HG02973 (cell line): ENCODE measurements at regions not wholly inside any gene's neighbourhood (a gene's known extent, or its start where the extent isn't known, plus 50 kb on each side); places are given as distances from the start of the nearest gene placed in this dataset.

Source experiments
- ATAC-seq: cut with Tn5 transposase; IDR thresholded peaks from one replicate; pipeline ENCODE4 v1.9.1; 2021; ENCODE audit warnings: moderate library complexity; ENCODE audit not compliant: unreplicated experiment

GRCh38 chr5:165631235-165631634, 2125.8 kb downstream of the MAT2B start:
- no peak for ATAC-seq

DNA sequence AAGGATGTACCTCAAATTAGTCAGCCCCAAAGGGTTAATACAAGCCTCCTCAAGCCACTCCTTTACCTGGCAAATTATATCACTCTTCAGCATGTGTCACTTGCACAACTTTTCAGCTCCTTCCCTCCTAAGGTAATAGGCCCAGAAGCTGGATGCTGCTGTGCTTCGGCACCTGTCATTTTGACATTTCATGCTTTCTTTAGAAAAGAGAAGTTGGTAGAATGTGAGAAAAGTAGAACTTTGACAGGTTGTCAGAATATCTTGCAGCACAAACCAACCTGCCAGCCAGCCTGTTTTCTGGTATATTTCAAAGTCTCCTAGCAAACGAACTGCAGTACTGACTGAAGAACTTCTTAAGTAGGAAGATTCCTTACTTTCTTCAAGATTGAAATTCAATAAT, 2136.9 kb downstream of the MAT2B start:
- no peak for ATAC-seq

- ATAC-seq, result no peak
Measured at GRCh38 chr5:165665735-165666400, 2160.4 kb downstream of the MAT2B start.

- no peak for ATAC-seq
Measured at GRCh38 chr5:165673499-165673898, 2168.1 kb downstream of the MAT2B start.

DNA sequence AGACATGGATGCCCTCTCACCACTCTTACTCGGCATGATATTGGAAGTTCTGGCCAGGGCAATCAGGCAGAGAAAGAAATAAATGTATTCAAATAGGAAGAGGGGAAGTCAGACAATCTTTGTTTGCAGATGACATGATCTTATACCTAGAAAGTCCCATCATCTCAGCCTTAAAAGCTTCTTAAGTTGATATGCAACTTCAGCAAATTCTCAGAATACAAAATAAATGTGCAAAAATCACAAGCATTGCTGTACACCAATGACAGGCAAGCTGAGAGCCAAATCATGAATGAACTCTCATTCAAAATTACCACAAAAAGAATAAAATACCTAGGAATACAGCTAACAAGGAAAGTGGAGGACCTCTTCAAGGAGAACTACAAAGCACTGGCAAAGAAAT, 2190.4 kb downstream of the MAT2B start:
- ATAC-seq, result no peak

GRCh38 chr5:165705960-165706359, 2200.5 kb downstream of the MAT2B start:
- ATAC-seq, result no peak

DNA sequence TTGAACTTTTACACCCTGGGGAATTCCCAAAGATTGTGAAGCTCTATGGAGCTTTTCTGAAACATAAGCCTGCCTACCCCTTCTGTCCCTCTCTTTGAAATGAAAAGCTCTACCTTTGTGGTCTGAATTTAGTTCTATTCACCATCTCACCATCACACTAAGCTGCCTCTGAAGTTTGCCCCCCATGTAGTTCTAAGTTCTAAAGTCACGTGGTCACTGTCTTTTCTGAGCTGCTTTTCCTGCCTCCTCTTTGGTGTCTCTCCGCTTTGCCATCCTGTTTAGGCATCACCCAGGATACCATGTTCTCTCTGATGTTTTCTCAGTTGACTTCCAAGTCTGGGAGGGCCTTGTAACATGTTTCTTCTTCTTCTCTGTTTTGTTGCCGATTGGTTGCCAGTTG, 2206.6 kb downstream of the MAT2B start:
- ATAC-seq, result no peak

DNA sequence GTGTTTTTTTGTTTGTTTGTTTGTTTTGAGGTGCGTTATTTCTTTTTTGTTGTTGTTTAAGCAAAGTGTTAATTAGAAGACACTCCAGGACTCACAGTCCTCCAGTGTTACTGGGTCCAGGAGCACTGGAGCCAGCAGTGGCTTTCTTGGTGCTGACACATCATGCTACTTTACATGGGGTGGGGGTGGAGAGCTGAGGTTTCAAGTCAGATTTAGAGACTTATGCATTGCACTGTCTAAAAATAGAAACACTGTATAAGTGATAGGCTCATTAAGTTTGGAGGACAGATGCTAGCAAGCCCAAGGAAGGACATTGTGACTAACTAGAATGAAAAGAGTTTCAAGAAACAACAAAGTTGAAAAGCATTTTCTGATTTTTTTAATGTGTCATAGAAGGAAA, 2209.2 kb downstream of the MAT2B start:
- ATAC-seq, result no peak

DNA sequence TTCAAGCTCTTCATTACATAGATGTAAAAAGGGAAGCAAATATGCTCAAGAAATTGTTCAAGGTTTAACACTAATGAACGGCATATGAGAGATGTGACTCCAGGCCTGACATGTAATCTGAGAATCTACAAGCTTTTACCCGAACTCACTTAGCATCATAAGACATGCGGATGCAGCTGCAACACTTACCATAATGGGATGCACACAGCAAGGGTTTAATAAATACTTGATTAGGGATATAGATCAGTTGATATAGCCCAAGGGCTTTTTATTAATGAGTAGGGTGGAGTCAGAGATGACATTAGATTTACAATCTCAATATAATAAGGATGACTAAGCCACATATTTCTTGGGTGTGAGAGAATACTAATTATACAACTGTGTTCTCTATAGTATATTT, 2215.5 kb downstream of the MAT2B start:
- no peak for ATAC-seq

GRCh38 chr5:165722401-165722800, 2217.0 kb downstream of the MAT2B start:
- no peak for ATAC-seq

DNA sequence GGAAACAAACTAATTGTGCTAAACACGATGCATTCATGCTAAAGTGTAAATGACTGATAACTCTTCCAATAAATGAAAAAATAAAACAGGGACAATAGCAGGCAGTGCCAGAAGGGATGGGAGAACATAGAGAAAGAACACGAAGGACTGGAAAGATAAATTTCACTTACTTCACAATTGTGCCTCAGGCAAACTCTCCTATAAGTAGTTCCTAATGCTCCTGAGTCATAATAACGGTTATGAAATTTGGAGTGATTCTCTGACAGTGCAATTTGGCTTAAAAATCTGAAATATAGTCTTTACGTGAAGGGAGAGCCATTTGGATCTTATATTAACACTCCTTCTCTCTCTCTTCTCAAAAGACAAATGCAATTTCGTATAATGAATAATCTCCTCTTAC, 2218.5 kb downstream of the MAT2B start:
- ATAC-seq, result no peak

DNA sequence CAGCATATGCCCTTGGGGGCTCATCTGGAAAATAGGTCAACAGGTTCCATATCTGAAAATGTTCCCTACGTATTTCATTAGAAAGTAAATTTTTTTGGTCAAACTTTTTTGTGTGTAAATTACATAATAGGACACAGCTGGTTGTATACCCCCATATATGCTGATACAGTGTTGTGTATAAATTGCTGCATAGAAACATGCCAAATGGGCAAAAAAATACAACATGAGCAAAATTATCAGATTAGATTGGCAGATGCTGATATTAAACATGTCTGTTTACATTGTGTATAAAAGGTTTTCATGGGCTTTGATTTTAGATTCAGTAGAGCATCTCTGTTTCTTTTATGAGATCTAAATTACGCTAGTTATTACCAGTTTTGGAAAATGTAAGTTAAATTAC, 2223.0 kb downstream of the MAT2B start:
- ATAC-seq, result no peak

- ATAC-seq, result no peak
Measured at GRCh38 chr5:165735388-165735787, 2230.0 kb downstream of the MAT2B start.

DNA sequence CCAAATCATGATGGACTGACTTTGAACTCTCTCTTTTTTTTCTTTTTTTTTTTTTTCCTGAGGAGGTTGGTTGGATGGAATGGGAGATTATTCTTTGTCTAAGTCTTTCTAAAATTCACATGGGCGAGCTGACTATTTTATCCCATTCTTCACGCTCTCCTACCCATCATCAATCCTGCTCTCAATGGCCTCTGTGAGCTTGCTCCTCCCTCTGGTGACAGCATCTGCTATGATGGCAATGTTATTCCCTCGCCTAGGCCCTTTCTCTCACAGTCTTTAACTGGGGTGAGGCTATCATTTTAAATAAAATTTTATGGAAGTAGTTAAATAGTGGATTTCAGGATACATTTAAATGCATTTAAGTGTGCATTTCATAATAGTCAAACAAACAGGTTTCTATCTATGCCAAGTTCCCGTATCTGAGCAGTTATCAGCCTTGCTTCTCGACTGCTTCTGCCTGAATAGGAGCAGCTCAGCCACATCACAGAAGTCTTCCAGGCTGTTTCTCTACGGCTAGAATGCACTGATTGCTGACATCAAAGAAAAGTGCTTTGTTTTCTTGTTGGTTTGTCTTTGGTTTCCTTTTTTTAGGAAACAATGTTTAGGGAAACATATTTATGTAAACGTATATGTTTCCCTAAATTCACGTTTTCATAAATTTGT, 2233.8 kb downstream of the MAT2B start:
- no peak for ATAC-seq

- ATAC-seq, result no peak
Measured at GRCh38 chr5:165757791-165758190, 2252.4 kb downstream of the MAT2B start.

DNA sequence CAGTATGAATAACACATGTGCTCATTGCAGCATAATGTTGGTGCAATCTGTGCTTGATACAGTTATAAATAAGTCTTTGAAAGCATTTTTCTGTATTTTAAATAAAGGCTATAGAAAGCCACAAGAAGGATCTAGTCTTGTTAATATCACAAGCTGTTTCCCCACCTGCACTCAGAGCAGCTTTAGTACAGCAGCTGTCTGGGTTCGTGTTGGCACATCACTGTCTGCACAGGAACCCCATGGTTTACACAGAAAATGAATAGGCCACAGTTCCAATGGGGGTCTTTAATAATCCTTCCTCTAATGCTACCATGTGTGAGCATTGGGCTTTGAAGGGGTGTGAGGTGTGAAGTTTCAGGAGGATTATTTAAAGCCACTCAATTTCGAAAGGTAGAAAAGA, 2269.7 kb downstream of the MAT2B start:
- no peak for ATAC-seq

GRCh38 chr5:165779505-165779904, 2274.1 kb downstream of the MAT2B start:
- no peak for ATAC-seq

- ATAC-seq, result no peak
Measured at GRCh38 chr5:165780901-165781300, 2275.5 kb downstream of the MAT2B start.

- no peak for ATAC-seq
Measured at GRCh38 chr5:165781738-165782137, 2276.3 kb downstream of the MAT2B start.

GRCh38 chr5:165783024-165783423, 2277.6 kb downstream of the MAT2B start:
- no peak for ATAC-seq

DNA sequence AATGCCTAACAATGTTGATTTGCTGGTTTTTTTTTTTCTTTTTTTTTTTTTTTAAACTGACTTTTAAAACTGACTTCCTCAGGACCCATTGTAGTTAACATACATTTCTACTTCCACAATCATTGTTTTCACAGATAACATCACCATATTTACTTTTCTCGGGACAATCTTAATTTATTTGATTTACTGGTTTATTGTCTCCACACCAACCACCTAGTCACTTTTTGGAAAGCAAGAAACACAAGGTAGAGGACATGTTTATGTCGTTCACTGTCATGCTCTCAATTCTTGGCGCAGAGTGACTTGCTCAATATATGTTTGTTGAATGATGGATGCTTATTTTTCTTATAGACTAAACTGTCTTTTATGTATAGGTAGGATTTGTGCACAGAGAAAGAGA, 2280.7 kb downstream of the MAT2B start:
- no peak for ATAC-seq

DNA sequence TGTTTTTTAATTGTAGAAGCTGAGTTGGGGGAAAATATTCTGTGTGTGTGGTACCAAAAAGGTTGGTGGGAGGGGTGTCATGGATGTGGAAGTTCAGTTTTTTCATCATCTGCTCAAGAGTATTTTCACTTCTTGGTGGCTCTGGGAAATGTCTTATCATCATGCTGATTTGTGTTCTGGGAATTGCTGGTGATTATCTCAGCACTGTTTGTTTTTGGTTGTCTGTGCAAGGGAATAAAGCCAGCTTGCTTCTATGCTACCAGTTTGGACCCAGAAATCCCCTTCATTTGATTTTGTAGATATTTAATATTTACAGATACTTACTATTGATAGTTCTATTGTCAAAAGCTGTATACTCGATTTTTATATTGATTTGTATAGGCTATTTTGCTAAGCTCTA, 2289.7 kb downstream of the MAT2B start:
- no peak for ATAC-seq

GRCh38 chr5:165805756-165806155, 2300.3 kb downstream of the MAT2B start:
- ATAC-seq, result no peak
